Astrocyte (in vitro differentiated cells and primary cell): ENCODE measurements at regions not wholly inside any gene's neighbourhood (a gene's known extent, or its start where the extent isn't known, plus 50 kb on each side); places are given as distances from the start of the nearest gene placed in this dataset.

Experiments
- DNase-seq: peaks from one replicate; pipeline ENCODE4 v3.0.0-alpha.2; 2010; ENCODE audit warnings: low read depth
- FAIRE-seq: peaks from 2 replicates; lab custom pipeline; 2011; peaks lifted over from hg19 to GRCh38; lab: Jason Lieb, UNC
- H2AFZ ChIP-seq: 2 replicates; pipeline ENCODE4 v1.6.0; 2012; ENCODE audit warnings: low read depth, low read length, inconsistent platforms
- H3K27ac ChIP-seq: 2 replicates; pipeline ENCODE4 v1.5.1; 2011; ENCODE audit warnings: low read depth, low read length, inconsistent platforms
- H3K27me3 ChIP-seq: 2 replicates; pipeline ENCODE4 v1.6.0; 2011; ENCODE audit warnings: low read length, inconsistent platforms; ENCODE audit not compliant: insufficient read depth
- H3K36me3 ChIP-seq: 2 replicates; pipeline ENCODE4 v1.5.1; 2011; ENCODE audit warnings: low read length, inconsistent platforms; ENCODE audit not compliant: insufficient read depth
- H3K4me1 ChIP-seq: 2 replicates; pipeline ENCODE4 v1.5.1; 2011; ENCODE audit warnings: low read length, inconsistent platforms; ENCODE audit not compliant: insufficient read depth
- H3K4me2 ChIP-seq: 2 replicates; pipeline ENCODE4 v1.6.0; 2012; ENCODE audit warnings: low read length, inconsistent platforms
- H3K4me3 ChIP-seq: 2 replicates; pipeline ENCODE4 v1.5.1; 2011; ENCODE audit warnings: low read depth, mild to moderate bottlenecking, low read length, inconsistent platforms; ENCODE audit not compliant: insufficient read depth
- H3K79me2 ChIP-seq: 2 replicates; pipeline ENCODE4 v1.6.0; 2012; ENCODE audit warnings: mild to moderate bottlenecking, low read length, inconsistent platforms; ENCODE audit not compliant: insufficient read depth
- H3K9ac ChIP-seq: 2 replicates; pipeline ENCODE4 v1.6.0; 2012; ENCODE audit warnings: mild to moderate bottlenecking, low read length, inconsistent platforms
- H3K9me3 ChIP-seq: 2 replicates; pipeline ENCODE4 v1.5.1; 2012; ENCODE audit warnings: low read depth, mild to moderate bottlenecking, low read length, inconsistent platforms; ENCODE audit not compliant: insufficient read depth
- H4K20me1 ChIP-seq: 2 replicates; pipeline ENCODE4 v1.6.0; 2012; ENCODE audit warnings: low read length, inconsistent platforms; ENCODE audit not compliant: insufficient read depth
- H3K27ac Mint-ChIP-seq: one replicate; pipeline ENCODE4 v1.8.0; 2021; ENCODE audit warnings: mild to moderate bottlenecking, mixed read lengths; ENCODE audit not compliant: unreplicated experiment
- H3K27me3 Mint-ChIP-seq: one replicate; pipeline ENCODE4 v1.8.0; 2021; ENCODE audit warnings: low read depth, mixed read lengths; ENCODE audit not compliant: unreplicated experiment
- H3K36me3 Mint-ChIP-seq: one replicate; pipeline ENCODE4 v1.8.0; 2021; ENCODE audit warnings: low read depth, mixed read lengths; ENCODE audit not compliant: unreplicated experiment
- H3K4me1 Mint-ChIP-seq: one replicate; pipeline ENCODE4 v1.8.0; 2021; ENCODE audit warnings: low read depth, mixed read lengths; ENCODE audit not compliant: unreplicated experiment
- H3K4me3 Mint-ChIP-seq: one replicate; pipeline ENCODE4 v1.8.0; 2021; ENCODE audit warnings: mild to moderate bottlenecking, moderate library complexity, mixed read lengths; ENCODE audit not compliant: unreplicated experiment
- H3K9me3 Mint-ChIP-seq: one replicate; pipeline ENCODE4 v1.8.0; 2021; ENCODE audit warnings: mild to moderate bottlenecking, mixed read lengths; ENCODE audit not compliant: unreplicated experiment
- EZH2 ChIP-seq: IDR thresholded peaks from 2 replicates; pipeline ENCODE4 v1.6.1; 2012; ENCODE audit warnings: mild to moderate bottlenecking, low read length, inconsistent platforms; ENCODE audit not compliant: insufficient read depth
- TF ChIP-seq, protein P1 (sequence below): IDR thresholded peaks from 2 replicates; pipeline ENCODE4 v1.5.1; 2011; ENCODE audit warnings: low read depth, mild to moderate bottlenecking, inconsistent platforms, low read length, moderate library complexity; ENCODE audit not compliant: insufficient read depth

DNA sequence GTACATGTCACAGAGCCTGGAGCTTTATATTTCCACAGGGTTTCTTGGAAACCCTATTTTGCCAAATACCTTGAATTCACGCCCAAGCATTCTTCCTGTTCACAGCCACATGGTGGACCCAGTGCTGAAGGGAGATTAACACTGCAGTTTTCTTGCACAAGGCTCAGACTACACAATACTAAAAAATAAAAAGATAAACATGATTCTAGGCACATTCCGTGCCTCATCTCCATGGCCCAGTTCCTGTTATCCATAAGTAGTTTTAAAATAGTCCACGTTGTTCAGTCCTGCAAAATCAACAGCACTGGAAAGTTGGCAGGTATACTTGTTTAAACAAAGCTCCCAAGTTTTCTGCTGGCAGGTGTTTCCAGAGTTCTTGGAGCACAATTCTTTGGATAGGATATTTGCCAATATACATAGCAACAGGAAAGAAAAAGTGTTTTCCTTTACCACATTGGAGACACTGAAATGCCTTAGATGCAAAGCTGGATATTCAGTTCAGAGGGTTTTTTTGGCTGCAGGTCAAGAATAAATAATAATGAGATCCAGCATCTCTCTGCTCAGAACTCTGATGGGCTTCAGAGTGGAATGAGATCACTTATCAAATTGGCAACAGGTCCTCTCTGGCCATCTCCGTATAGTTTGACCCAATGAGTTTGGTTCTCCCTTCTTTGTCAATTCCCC, 88.1 kb upstream of the TGFBR2 start:
- no peaks in the 10 kb centered on the region for H3K79me2 ChIP-seq
- H3K27ac ChIP-seq = no peak overlapping the region
- H2AFZ ChIP-seq = no peak overlapping the region
- H3K9ac ChIP-seq = no peak overlapping the region
- Mint-ChIP-seq H3K4me3 (no peak overlapping the region), H3K4me1 (no peaks in the 10 kb centered on the region), H3K36me3 (no peaks in the 10 kb centered on the region), H3K9me3 (no peaks in the 10 kb centered on the region), H3K27ac (no peak overlapping the region), H3K27me3 (no peaks in the 10 kb centered on the region)
- no peaks in the 10 kb centered on the region for H3K27me3 ChIP-seq
- no peak overlapping the region for H3K4me3 ChIP-seq
- H3K9me3 ChIP-seq = no peaks in the 10 kb centered on the region
- no peak for TF ChIP-seq EZH2
- TF ChIP-seq, protein P1, sequence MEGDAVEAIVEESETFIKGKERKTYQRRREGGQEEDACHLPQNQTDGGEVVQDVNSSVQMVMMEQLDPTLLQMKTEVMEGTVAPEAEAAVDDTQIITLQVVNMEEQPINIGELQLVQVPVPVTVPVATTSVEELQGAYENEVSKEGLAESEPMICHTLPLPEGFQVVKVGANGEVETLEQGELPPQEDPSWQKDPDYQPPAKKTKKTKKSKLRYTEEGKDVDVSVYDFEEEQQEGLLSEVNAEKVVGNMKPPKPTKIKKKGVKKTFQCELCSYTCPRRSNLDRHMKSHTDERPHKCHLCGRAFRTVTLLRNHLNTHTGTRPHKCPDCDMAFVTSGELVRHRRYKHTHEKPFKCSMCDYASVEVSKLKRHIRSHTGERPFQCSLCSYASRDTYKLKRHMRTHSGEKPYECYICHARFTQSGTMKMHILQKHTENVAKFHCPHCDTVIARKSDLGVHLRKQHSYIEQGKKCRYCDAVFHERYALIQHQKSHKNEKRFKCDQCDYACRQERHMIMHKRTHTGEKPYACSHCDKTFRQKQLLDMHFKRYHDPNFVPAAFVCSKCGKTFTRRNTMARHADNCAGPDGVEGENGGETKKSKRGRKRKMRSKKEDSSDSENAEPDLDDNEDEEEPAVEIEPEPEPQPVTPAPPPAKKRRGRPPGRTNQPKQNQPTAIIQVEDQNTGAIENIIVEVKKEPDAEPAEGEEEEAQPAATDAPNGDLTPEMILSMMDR = no peak
- H4K20me1 ChIP-seq = no peaks in the 10 kb centered on the region
- H3K4me1 ChIP-seq = peaks cover 4% of the 10 kb centered on the region
- FAIRE-seq = no peak
- peak; percentile 90 for DNase-seq
- no peak overlapping the region for H3K4me2 ChIP-seq
- no peaks in the 10 kb centered on the region for H3K36me3 ChIP-seq

DNA sequence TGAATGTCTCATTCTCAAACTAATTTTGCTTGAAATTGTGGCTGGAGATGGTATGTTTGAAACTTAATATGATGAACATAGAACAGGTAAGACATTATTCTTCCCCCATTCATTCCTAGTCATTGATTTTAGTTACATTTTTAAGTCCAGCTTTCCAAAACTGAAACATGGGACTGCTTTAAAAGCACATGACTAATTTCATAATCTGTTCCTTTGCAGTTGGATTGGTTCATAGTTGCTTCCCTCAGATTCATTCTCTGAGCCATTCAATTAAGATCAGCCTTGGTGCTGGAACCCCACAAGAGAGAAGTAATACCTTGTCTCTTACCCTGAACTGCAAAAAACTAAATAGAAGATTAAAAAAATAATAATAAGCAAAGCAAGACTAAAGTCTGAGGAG, 87.5 kb upstream of the TGFBR2 start:
- H3K9me3 ChIP-seq = no peaks in the 10 kb centered on the region
- no peak overlapping the region for H3K27ac ChIP-seq
- no peaks in the 10 kb centered on the region for H3K79me2 ChIP-seq
- DNase-seq = no peak
- no peak overlapping the region for H3K9ac ChIP-seq
- H3K4me1 Mint-ChIP-seq = no peaks in the 10 kb centered on the region
- no peak overlapping the region for H3K4me3 ChIP-seq
- no peaks in the 10 kb centered on the region for H3K27me3 Mint-ChIP-seq
- H2AFZ ChIP-seq = no peak overlapping the region
- TF ChIP-seq, protein P1 = no peak
- no peak for TF ChIP-seq EZH2
- no peaks in the 10 kb centered on the region for H3K27me3 ChIP-seq
- H3K4me2 ChIP-seq = no peak overlapping the region
- FAIRE-seq = no peak
- H3K9me3 Mint-ChIP-seq = no peaks in the 10 kb centered on the region
- H4K20me1 ChIP-seq = no peaks in the 10 kb centered on the region
- H3K4me3 Mint-ChIP-seq = no peak overlapping the region
- no peaks in the 10 kb centered on the region for H3K36me3 Mint-ChIP-seq
- H3K27ac Mint-ChIP-seq = no peak overlapping the region
- no peaks in the 10 kb centered on the region for H3K36me3 ChIP-seq
- peaks cover 4% of the 10 kb centered on the region for H3K4me1 ChIP-seq

DNA sequence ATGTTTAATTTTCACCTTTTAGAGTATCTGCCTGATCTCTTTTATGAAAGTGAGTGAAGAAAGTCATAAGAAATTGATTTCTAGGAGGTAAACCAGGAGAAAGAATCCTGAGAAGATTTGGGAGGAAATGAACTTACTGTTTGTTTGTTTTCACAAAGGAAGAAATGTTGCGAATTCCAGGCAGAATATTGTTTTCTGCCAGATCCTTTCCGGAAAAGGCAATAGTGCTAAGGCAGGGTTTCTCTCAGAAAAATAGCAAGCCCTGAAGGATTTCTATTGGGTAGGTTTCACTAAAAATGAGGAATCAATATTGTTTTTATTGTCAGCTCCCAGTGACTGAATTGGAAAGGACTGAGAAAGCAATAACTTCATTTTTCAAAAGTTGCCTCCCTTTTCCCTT, 85.7 kb upstream of the TGFBR2 start:
- Mint-ChIP-seq H3K27me3 (no peaks in the 10 kb centered on the region), H3K27ac (no peak overlapping the region), H3K36me3 (no peaks in the 10 kb centered on the region), H3K4me1 (no peaks in the 10 kb centered on the region), H3K9me3 (no peaks in the 10 kb centered on the region), H3K4me3 (no peak overlapping the region)
- TF ChIP-seq, protein P1 = no peak
- no peak for TF ChIP-seq EZH2
- Histone ChIP-seq H4K20me1 (no peaks in the 10 kb centered on the region), H2AFZ (no peak overlapping the region), H3K36me3 (no peaks in the 10 kb centered on the region), H3K79me2 (no peaks in the 10 kb centered on the region), H3K27ac (no peak overlapping the region), H3K27me3 (no peaks in the 10 kb centered on the region), H3K9me3 (no peaks in the 10 kb centered on the region), H3K4me2 (no peak overlapping the region), H3K9ac (no peak overlapping the region), H3K4me1 (peaks cover 4% of the 10 kb centered on the region), H3K4me3 (no peak overlapping the region)
- DNase-seq (no peak), FAIRE-seq (no peak)
